ENCODE measurements at regions not wholly inside any gene's neighbourhood (a gene's known extent, or its start where the extent isn't known, plus 50 kb on each side); places are given as distances from the start of the nearest gene placed in this dataset.

DNA sequence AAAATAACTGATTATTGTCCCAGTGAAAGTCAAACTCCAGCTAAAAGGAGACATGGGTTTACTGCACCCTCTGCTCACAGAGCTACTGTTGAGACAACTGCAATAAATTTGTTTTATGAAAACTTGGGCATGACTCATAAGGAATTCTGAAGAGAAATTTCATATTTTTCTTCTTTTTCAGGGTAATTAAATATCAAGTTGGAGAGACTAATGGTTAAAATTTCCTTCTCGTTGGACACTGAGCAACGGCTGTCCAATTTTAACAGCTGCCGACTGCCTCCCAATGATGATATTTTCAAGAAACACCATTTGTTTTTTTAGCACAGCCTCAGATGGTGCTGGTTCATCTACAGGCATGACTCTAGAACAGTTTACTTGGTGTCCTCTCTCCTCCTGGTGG is 259.2 kb upstream of the RGMB start:
- Mint-ChIP-seq H3K27ac (no peak overlapping the region), H3K9me3 (no peaks in the 10 kb centered on the region), H3K27me3 (ENCODE audit: low read depth) (no peaks in the 10 kb centered on the region), H3K36me3 (ENCODE audit: insufficient read depth in 2 of 2) (no peaks in the 10 kb centered on the region), H3K4me3 (no peak overlapping the region), H3K4me1 (ENCODE audit: low read depth) (no peaks in the 10 kb centered on the region)
- no peak for ATAC-seq (replicated peaks in 1 of 2)
- no peak for DNase-seq

DNA sequence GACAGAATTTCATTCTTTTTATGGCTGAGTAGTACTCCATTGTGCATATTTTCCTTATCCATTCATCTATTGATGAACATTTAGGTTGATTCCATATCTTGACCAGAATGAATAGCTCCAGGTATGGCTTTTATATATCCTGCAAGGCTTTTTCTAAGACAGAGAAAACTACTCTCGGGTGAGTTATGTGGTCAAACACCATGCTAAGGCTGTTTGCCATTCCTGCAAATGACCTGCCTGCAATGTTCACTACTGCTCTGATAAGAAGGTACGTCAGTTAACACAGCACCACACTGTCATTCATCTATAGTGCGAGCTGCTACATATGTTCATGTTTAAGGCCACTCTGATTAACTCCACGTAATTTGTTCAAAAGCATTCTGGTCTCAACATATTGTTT is 256.8 kb upstream of the RGMB start:
- Mint-ChIP-seq H3K4me1 (ENCODE audit: low read depth) (no peaks in the 10 kb centered on the region), H3K27ac (no peak overlapping the region), H3K9me3 (no peaks in the 10 kb centered on the region), H3K27me3 (ENCODE audit: low read depth) (no peaks in the 10 kb centered on the region), H3K4me3 (no peak overlapping the region), H3K36me3 (ENCODE audit: insufficient read depth in 2 of 2) (no peaks in the 10 kb centered on the region)
- ATAC-seq (replicated peaks in 1 of 2) = no peak
- no peak for DNase-seq

DNA sequence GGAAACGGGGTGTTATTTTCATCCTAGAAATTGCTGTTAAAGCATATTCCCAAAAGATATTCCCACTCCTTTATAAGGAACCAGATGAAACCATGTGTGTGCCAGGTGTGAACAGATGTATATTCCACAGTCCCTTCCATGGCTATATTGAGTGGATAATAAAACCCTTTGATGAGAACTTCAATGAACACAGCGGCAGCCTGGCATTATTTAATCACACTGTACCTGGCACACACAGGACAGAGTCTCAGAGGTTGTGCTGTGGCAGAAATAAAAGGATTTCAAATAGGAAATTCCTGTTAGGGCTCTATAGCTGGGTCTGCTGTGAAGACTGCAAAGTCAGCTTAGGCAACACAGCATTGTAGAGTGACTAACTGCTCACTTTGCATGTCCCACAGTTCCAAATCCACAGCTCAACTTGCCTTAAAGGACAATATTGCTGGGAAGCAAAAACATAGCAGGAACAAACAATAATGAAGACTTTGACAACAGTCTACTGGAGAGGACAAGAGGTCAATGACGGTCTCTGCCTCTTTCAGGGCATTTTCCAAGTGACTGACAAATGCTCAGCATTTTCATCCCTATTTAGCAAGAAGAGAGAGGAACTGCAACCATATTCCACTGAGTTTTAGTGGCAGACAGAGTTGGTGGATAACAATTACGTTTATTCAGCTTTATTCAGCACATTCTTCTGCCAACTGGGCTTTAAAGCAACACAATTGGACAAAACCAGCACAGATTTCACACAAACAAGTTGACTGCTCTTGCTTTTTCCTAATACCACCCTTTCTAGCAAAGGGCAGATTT is 255.7 kb upstream of the RGMB start:
- Mint-ChIP-seq H3K27ac (no peak overlapping the region), H3K27me3 (ENCODE audit: low read depth) (no peaks in the 10 kb centered on the region), H3K9me3 (no peaks in the 10 kb centered on the region), H3K4me1 (ENCODE audit: low read depth) (no peaks in the 10 kb centered on the region), H3K36me3 (ENCODE audit: insufficient read depth in 2 of 2) (no peaks in the 10 kb centered on the region), H3K4me3 (no peak overlapping the region)
- DNase-seq (no peak), ATAC-seq (replicated peaks in 1 of 2) (no peak)

DNA sequence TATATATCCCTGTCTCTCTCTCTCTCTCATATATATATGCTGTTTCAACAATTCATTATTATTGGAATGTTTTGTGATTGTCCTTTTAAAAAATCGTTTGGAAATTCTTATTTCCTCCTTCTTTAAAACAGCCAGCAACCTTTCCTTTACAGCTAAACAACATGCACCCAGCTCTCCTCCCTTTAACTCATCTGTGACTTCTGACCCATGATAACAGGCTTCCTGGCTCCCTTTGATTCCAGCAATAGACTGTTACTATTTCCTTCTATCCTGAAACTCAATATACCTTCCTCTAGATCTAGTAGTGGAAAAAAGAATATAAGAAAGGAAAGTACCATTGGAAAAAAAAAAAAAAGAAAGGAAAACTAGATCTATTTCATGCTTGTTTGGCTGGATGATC is 254.7 kb upstream of the RGMB start:
- ATAC-seq (replicated peaks in 1 of 2) (no peak), DNase-seq (no peak)
- H3K9me3 Mint-ChIP-seq = no peaks in the 10 kb centered on the region
- no peaks in the 10 kb centered on the region for H3K36me3 Mint-ChIP-seq (ENCODE audit: insufficient read depth in 2 of 2)
- no peak overlapping the region for H3K27ac Mint-ChIP-seq
- H3K27me3 Mint-ChIP-seq (ENCODE audit: low read depth) = no peaks in the 10 kb centered on the region
- no peaks in the 10 kb centered on the region for H3K4me1 Mint-ChIP-seq (ENCODE audit: low read depth)
- no peak overlapping the region for H3K4me3 Mint-ChIP-seq

DNA sequence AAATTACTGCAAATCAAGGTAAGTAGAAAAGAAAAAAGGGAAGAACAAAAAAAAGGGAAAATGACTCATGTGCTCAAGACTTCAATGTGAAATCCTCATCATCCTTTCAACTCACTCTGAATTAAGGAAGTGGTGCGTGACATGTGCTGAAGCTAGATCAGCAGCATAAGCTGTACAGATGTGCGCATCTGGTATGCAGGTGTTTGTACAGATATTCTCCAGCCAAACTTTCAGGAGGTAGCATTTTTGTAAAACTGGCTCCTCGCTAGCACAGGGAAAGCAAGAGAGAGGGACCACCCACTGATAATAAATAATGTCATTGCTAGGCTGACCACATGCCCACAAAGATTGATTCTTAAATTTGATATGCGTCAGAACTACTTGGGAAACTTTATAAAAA is 253.9 kb upstream of the RGMB start:
- H3K27me3 Mint-ChIP-seq (ENCODE audit: low read depth) = no peaks in the 10 kb centered on the region
- no peak for DNase-seq
- ATAC-seq (replicated peaks in 1 of 2) = no peak
- no peaks in the 10 kb centered on the region for H3K4me1 Mint-ChIP-seq (ENCODE audit: low read depth)
- H3K36me3 Mint-ChIP-seq (ENCODE audit: insufficient read depth in 2 of 2) = no peaks in the 10 kb centered on the region
- no peak overlapping the region for H3K27ac Mint-ChIP-seq
- no peaks in the 10 kb centered on the region for H3K9me3 Mint-ChIP-seq
- H3K4me3 Mint-ChIP-seq = no peak overlapping the region

DNA sequence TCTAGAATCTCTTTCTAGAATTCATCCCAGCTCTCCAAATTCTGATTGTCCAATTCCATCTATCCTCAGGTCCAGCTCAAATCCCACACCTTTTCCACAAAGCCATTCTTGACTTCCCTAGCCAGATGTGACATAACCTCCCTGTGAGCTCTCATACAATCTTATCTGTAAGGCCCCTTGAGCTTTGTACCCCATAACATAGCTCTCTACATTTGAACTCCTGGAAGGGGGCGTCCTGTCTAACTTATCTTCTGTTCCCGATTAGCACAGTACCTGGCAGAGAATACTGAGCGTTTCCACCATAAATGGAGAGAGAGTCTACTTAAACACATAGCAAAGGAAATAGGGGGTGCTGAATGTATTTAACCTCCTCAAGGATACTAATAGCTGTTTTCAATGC is 251.6 kb upstream of the RGMB start:
- ATAC-seq (replicated peaks in 1 of 2) (no peak), DNase-seq (no peak)
- no peaks in the 10 kb centered on the region for H3K27me3 Mint-ChIP-seq (ENCODE audit: low read depth)
- no peak overlapping the region for H3K4me3 Mint-ChIP-seq
- no peaks in the 10 kb centered on the region for H3K36me3 Mint-ChIP-seq (ENCODE audit: insufficient read depth in 2 of 2)
- H3K9me3 Mint-ChIP-seq = no peaks in the 10 kb centered on the region
- no peaks in the 10 kb centered on the region for H3K4me1 Mint-ChIP-seq (ENCODE audit: low read depth)
- no peak overlapping the region for H3K27ac Mint-ChIP-seq

DNA sequence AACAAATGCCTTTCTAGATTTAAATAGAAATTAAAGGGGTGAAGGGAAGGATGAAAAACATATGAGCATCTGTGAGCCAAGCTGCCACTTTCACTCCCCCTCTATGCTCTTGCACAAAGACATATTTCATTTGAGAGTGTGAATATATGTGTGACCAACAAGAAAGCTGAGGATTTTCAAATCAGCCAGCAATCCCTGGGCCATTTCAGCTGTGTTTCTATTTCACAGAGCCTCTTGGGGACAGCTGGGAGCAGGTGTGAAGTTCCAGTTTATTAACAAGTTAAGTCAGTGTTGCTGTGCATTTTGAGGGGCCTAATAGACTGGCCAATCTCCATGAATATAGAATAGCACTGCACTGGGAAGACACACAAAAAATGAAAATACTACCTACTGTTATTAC is 248.7 kb upstream of the RGMB start:
- H3K27me3 Mint-ChIP-seq (ENCODE audit: low read depth) = no peaks in the 10 kb centered on the region
- DNase-seq (no peak), ATAC-seq (replicated peaks in 1 of 2) (no peak)
- no peaks in the 10 kb centered on the region for H3K4me1 Mint-ChIP-seq (ENCODE audit: low read depth)
- no peak overlapping the region for H3K27ac Mint-ChIP-seq
- H3K4me3 Mint-ChIP-seq = no peak overlapping the region
- H3K9me3 Mint-ChIP-seq = no peaks in the 10 kb centered on the region
- no peaks in the 10 kb centered on the region for H3K36me3 Mint-ChIP-seq (ENCODE audit: insufficient read depth in 2 of 2)

DNA sequence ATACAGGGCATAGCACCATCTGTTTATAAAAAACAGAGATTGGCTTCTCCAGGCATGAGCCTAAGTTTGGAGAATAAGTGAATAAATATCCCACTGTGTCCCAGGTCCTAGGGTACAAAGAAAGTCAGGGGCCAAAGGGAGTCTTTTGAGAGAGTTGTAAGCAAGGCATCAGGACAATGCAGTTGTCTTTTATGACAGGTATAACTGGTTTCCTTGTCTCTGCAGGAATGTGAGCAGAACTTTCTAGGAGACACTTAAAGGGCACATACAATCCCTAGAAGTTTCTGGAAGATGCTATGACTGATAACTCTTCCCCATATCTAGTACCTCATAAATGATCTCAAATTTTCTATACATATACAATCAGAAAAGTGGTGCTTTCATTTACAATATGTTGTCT is 245.6 kb upstream of the RGMB start:
- Mint-ChIP-seq H3K27ac (no peak overlapping the region), H3K36me3 (ENCODE audit: insufficient read depth in 2 of 2) (no peaks in the 10 kb centered on the region), H3K4me3 (no peak overlapping the region), H3K4me1 (ENCODE audit: low read depth) (no peaks in the 10 kb centered on the region), H3K27me3 (ENCODE audit: low read depth) (no peaks in the 10 kb centered on the region), H3K9me3 (peaks cover 0 to 2% of the 10 kb centered on the region in 2 donors)
- ATAC-seq (replicated peaks in 1 of 2) = no peak
- DNase-seq = no peak

DNA sequence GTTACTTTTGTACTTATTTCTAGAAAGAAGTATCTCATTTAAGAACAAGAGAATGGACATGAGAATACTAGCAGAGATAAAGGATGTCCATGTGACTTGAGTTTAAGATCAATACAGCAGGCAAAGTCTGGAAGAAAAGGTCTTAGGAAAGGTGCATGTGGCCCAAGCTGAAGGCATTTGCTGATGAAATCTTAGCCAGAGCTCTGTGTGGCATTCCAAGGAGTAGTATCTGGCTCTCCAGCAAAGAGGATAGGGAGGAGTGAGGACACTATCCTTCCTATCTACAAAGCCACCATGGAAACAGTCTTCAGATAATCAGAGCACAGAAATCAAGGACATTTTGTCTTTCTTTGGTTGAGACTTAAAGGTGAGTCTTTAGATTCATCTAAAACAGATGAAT is 244.1 kb upstream of the RGMB start:
- peaks cover 0 to 2% of the 10 kb centered on the region in 2 donors for H3K9me3 Mint-ChIP-seq
- no peaks in the 10 kb centered on the region for H3K4me1 Mint-ChIP-seq (ENCODE audit: low read depth)
- H3K36me3 Mint-ChIP-seq (ENCODE audit: insufficient read depth in 2 of 2) = no peaks in the 10 kb centered on the region
- DNase-seq (no peak), ATAC-seq (replicated peaks in 1 of 2) (no peak)
- H3K27me3 Mint-ChIP-seq (ENCODE audit: low read depth) = no peaks in the 10 kb centered on the region
- no peak overlapping the region for H3K27ac Mint-ChIP-seq
- H3K4me3 Mint-ChIP-seq = no peak overlapping the region

DNA sequence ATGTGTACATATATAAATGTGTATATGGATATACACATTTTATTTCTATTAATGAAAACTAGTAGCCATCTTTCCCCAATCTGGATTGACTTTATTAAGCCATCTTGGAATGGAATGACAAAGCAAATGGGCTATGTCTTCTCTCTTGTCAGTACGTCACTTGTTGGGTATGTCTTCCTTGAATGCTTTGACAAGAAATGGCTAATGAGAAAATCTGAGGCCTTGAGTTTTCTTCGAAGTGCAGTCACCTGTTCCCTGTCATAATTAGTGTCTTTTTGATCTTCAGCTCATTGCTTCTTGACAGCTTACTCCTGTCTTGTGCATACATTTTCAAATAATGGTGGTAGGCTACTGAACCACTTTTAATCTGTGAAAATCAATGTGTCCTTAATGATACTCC is 243.2 kb upstream of the RGMB start:
- no peaks in the 10 kb centered on the region for H3K27me3 Mint-ChIP-seq (ENCODE audit: low read depth)
- H3K36me3 Mint-ChIP-seq (ENCODE audit: insufficient read depth in 2 of 2) = no peaks in the 10 kb centered on the region
- H3K27ac Mint-ChIP-seq = no peak overlapping the region
- H3K9me3 Mint-ChIP-seq = peaks cover 0 to 2% of the 10 kb centered on the region in 2 donors
- no peaks in the 10 kb centered on the region for H3K4me1 Mint-ChIP-seq (ENCODE audit: low read depth)
- DNase-seq = no peak
- H3K4me3 Mint-ChIP-seq = no peak overlapping the region
- ATAC-seq (replicated peaks in 1 of 2) = no peak

DNA sequence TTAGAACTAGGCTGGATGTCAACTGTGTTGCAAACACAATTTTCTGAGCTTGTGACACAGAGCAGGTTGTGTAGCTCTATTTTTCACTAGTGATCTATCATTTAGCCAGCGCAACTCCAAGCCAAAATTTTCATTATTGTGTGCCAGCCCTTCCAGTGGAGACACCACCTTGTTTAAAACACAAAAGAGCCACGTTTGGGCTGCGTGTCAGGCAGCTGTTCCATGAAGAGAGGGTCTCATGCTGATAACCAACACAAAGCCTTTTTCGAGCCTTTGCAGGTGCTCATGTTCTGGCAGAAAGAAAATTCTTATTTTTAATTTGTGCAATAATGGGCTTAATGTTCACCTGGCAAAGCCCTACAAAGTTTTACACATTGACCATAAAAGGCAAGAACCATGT is 237.6 kb upstream of the RGMB start:
- DNase-seq (no peak), ATAC-seq (replicated peaks in 1 of 2) (no peak)
- Mint-ChIP-seq H3K27me3 (ENCODE audit: low read depth) (no peaks in the 10 kb centered on the region), H3K4me3 (no peak overlapping the region), H3K4me1 (ENCODE audit: low read depth) (no peaks in the 10 kb centered on the region), H3K9me3 (peaks cover 4 to 5% of the 10 kb centered on the region in 2 donors), H3K27ac (no peak overlapping the region), H3K36me3 (ENCODE audit: insufficient read depth in 2 of 2) (no peaks in the 10 kb centered on the region)

DNA sequence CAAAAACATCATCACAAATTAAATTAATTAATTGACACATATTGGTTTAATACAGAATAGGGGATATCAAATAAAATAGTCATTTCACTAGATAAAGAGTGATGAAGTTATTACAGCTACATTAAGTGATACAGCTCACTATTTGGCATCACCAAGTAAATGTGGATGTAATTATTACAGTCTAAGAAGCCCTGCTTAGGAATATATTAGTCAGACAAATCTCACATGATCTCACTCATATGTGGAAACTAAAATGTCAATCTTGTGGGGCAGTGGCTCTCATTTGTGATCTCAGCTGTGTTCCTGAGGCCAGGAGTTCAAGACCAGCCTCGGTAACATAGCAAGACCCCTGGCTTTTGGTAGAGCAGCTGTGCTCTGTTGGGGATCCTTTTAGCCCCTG is 233.4 kb upstream of the RGMB start:
- DNase-seq = no peak
- H3K4me3 Mint-ChIP-seq = no peak overlapping the region
- H3K9me3 Mint-ChIP-seq = peaks cover 9 to 16% of the 10 kb centered on the region in 2 donors
- H3K4me1 Mint-ChIP-seq (ENCODE audit: low read depth) = no peaks in the 10 kb centered on the region
- H3K27me3 Mint-ChIP-seq (ENCODE audit: low read depth) = no peaks in the 10 kb centered on the region
- H3K36me3 Mint-ChIP-seq (ENCODE audit: insufficient read depth in 2 of 2) = peaks cover 2 to 8% of the 10 kb centered on the region in 2 donors
- ATAC-seq (replicated peaks in 1 of 2) = no peak
- no peak overlapping the region for H3K27ac Mint-ChIP-seq

DNA sequence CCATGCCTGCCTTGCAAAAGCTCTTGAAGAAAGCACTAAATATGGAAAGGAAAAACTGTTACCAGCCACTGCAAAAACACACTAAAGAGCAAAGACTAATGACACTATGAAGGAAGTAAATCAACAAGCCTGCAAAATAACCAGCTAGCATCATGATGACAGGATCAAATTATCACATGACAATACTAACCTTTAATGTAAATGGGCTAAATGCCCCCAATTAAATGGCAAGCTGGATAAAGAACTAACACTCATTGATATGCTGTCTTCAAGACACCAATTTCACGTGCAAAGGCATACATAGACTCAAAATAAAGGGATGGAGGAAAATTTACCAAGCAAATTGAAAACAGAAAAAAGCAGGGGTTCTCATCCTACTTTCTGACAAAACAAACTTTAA is 231.8 kb upstream of the RGMB start:
- DNase-seq (no peak), ATAC-seq (replicated peaks in 1 of 2) (no peak)
- Mint-ChIP-seq H3K4me3 (no peak overlapping the region), H3K27ac (no peak overlapping the region), H3K36me3 (ENCODE audit: insufficient read depth in 2 of 2) (peaks cover 2 to 8% of the 10 kb centered on the region in 2 donors), H3K9me3 (peaks cover 9 to 16% of the 10 kb centered on the region in 2 donors), H3K4me1 (ENCODE audit: low read depth) (no peaks in the 10 kb centered on the region), H3K27me3 (ENCODE audit: low read depth) (no peaks in the 10 kb centered on the region)

DNA sequence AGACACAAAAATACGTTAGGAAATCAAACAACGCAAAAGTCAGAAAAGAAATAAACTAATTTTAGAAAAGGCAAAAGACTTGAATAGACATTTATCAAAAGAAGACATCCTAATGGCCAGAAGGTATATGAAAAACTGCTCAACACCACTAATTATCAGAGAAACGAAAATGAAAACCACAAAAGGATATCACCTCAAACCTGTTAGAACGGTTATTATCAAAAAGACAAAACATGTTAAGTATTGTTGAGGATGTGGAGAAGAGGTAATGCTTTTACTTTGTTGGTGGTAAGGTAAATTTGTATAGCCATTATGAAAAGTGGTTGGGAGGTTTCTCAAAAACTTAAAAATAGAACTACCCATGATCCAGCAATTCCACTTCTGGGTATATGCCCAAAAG is 230.0 kb upstream of the RGMB start:
- H3K27ac Mint-ChIP-seq = no peak overlapping the region
- H3K27me3 Mint-ChIP-seq (ENCODE audit: low read depth) = no peaks in the 10 kb centered on the region
- no peaks in the 10 kb centered on the region for H3K4me1 Mint-ChIP-seq (ENCODE audit: low read depth)
- ATAC-seq (replicated peaks in 1 of 2) (no peak), DNase-seq (no peak)
- H3K36me3 Mint-ChIP-seq (ENCODE audit: insufficient read depth in 2 of 2) = peaks cover 2 to 8% of the 10 kb centered on the region in 2 donors
- peaks cover 9 to 16% of the 10 kb centered on the region in 2 donors for H3K9me3 Mint-ChIP-seq
- no peak overlapping the region for H3K4me3 Mint-ChIP-seq
